ENCODE measurements at regions not wholly inside any gene's neighbourhood (a gene's known extent, or its start where the extent isn't known, plus 50 kb on each side); places are given as distances from the start of the nearest gene placed in this dataset.
"Not testable (repeated sequence)": the region's sequence is repeated elsewhere in the genome, so short reads cannot be mapped to it uniquely, and the experiment has no call there.

DNA sequence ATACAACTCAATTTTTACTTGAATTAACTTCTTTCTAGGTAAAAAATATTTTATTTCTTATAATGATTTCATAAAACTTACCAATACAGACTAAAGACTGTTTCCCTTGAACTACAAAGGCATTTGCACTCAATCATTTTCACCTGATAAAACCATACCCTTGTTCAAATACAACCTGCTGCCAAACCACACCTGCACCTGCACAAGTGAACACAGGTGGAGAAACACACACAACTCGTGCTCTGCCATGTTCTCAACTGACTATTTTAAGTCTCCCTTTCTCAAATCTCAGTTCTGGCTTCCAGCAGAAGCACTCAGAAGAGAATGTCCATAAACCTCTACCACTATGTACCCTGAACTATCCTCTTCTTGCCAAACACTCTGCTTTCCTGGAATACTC is 1892.1 kb downstream of the MAT2B start:
- no peak overlapping the region for H3K9ac ChIP-seq (ENCODE audit: low read length in 2 of 2)
- no peaks in the 10 kb centered on the region for H3K4me1 ChIP-seq (ENCODE audit: control insufficient read depth, insufficient read depth, low read length)
- H3K27me3 ChIP-seq (ENCODE audit: control insufficient read depth in 1 of 2, insufficient read depth in 2 of 2, low read length in 2 of 2): no peaks in the 10 kb centered on the region
- H3K9me3 ChIP-seq (ENCODE audit: control insufficient read depth in 2 of 2, low read length in 2 of 2): no peaks in the 10 kb centered on the region
- H3K27ac ChIP-seq (ENCODE audit: low read length): no peak overlapping the region
- H3K4me3 ChIP-seq (ENCODE audit: low read length in 2 of 2): no peak overlapping the region
- no peaks in the 10 kb centered on the region for H3K36me3 ChIP-seq (ENCODE audit: control insufficient read depth in 2 of 2, insufficient read depth in 2 of 2, low read length in 2 of 2)

DNA sequence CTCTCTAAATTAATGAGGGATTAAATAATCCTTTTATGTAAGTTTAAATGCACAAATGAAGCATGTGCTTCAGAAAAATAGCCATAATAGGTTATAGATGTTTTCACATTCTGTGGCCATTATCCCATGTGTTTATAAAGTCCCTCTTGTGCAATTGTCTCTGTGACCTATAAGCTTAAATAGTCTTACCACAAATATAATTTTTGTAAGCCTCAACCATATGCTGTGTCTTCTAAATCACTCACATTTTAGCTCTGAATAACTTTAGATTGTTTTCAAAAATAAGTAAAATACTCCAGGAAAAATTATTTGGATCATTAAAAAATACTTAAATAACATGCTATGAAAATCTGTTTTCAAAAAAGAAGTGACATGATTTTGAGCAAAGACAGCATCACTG is 1894.7 kb downstream of the MAT2B start:
- Histone ChIP-seq H3K27me3 (ENCODE audit: control insufficient read depth in 1 of 2, insufficient read depth in 2 of 2, low read length in 2 of 2) (no peaks in the 10 kb centered on the region), H3K9ac (ENCODE audit: low read length in 2 of 2) (no peak overlapping the region), H3K4me1 (ENCODE audit: control insufficient read depth, insufficient read depth, low read length) (no peaks in the 10 kb centered on the region), H3K4me3 (ENCODE audit: low read length in 2 of 2) (no peak overlapping the region), H3K36me3 (ENCODE audit: control insufficient read depth in 2 of 2, insufficient read depth in 2 of 2, low read length in 2 of 2) (no peaks in the 10 kb centered on the region), H3K9me3 (ENCODE audit: control insufficient read depth in 2 of 2, low read length in 2 of 2) (no peaks in the 10 kb centered on the region), H3K27ac (ENCODE audit: low read length) (no peak overlapping the region)

DNA sequence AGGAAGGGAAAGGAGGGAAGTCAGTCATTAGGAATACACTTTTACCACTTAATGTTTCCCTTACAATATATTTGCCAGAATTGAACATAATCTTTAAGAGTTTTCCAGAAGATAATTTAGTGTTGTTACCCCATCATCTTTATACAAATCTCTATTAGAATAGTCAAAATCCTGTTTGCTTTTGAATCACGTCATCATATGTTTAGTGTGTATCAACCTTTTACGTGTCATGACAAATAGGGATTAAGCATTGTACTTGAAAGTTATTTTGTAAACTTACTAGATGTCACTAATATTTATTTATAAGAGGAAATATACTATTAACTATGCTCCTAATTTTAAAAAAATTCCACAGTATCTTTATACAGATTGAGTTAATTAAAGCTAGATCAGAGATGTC is 1899.5 kb downstream of the MAT2B start:
- Histone ChIP-seq H3K4me1 (ENCODE audit: control insufficient read depth, insufficient read depth, low read length) (no peaks in the 10 kb centered on the region), H3K9ac (ENCODE audit: low read length in 2 of 2) (no peak overlapping the region), H3K9me3 (ENCODE audit: control insufficient read depth in 2 of 2, low read length in 2 of 2) (peaks cover 0 to 4% of the 10 kb centered on the region in 2 donors), H3K4me3 (ENCODE audit: low read length in 2 of 2) (no peak overlapping the region), H3K36me3 (ENCODE audit: control insufficient read depth in 2 of 2, insufficient read depth in 2 of 2, low read length in 2 of 2) (no peaks in the 10 kb centered on the region), H3K27ac (ENCODE audit: low read length) (no peak overlapping the region), H3K27me3 (ENCODE audit: control insufficient read depth in 1 of 2, insufficient read depth in 2 of 2, low read length in 2 of 2) (no peaks in the 10 kb centered on the region)

DNA sequence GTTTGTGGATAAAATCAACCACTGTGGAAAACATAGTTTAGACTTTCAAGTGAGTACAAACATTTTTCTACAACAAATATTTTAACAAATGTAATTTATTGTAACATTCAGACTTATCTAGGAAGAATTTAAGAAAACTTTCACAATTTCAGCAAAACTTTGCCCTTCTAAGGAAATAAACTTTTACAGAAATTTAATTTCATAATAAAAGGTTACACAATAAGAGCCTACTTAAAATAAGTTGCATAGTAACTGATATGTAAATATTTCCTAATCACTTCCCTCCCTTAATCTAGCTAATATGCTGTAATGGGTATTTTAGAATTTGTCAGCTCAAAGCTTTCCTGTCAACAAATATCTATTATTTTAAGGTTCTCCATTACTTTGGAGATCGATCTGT is 1899.9 kb downstream of the MAT2B start:
- peaks cover 0 to 4% of the 10 kb centered on the region in 2 donors for H3K9me3 ChIP-seq (ENCODE audit: control insufficient read depth in 2 of 2, low read length in 2 of 2)
- H3K9ac ChIP-seq (ENCODE audit: low read length in 2 of 2): no peak overlapping the region
- no peaks in the 10 kb centered on the region for H3K4me1 ChIP-seq (ENCODE audit: control insufficient read depth, insufficient read depth, low read length)
- no peaks in the 10 kb centered on the region for H3K27me3 ChIP-seq (ENCODE audit: control insufficient read depth in 1 of 2, insufficient read depth in 2 of 2, low read length in 2 of 2)
- H3K36me3 ChIP-seq (ENCODE audit: control insufficient read depth in 2 of 2, insufficient read depth in 2 of 2, low read length in 2 of 2): no peaks in the 10 kb centered on the region
- H3K27ac ChIP-seq (ENCODE audit: low read length): no peak overlapping the region
- H3K4me3 ChIP-seq (ENCODE audit: low read length in 2 of 2): no peak overlapping the region

DNA sequence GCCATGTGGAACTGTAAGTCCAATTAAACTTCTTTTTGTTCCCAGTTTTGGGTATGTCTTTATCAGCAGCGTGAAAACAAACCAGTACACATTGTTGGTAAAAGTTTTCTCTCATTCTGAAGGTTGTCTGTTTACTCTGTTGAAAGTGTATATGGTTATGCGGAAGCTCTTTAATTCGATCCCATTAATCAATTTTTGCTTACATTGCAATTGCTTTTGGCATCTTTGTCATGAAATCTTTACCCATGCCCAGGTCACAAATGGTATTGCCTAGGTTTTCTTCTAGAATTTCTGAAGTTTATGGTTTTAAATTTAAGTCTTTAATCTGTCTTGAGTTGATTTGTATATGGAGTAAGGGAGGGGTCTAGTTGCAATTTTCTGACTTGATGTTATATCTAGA is 1901.9 kb downstream of the MAT2B start:
- Histone ChIP-seq H3K4me1 (ENCODE audit: control insufficient read depth, insufficient read depth, low read length) (no peaks in the 10 kb centered on the region), H3K27me3 (ENCODE audit: control insufficient read depth in 1 of 2, insufficient read depth in 2 of 2, low read length in 2 of 2) (no peaks in the 10 kb centered on the region), H3K36me3 (ENCODE audit: control insufficient read depth in 2 of 2, insufficient read depth in 2 of 2, low read length in 2 of 2) (no peaks in the 10 kb centered on the region), H3K4me3 (ENCODE audit: low read length in 2 of 2) (no peak overlapping the region), H3K9ac (ENCODE audit: low read length in 2 of 2) (no peak overlapping the region), H3K9me3 (ENCODE audit: control insufficient read depth in 2 of 2, low read length in 2 of 2) (peaks cover 0 to 4% of the 10 kb centered on the region in 2 donors), H3K27ac (ENCODE audit: low read length) (no peak overlapping the region)

DNA sequence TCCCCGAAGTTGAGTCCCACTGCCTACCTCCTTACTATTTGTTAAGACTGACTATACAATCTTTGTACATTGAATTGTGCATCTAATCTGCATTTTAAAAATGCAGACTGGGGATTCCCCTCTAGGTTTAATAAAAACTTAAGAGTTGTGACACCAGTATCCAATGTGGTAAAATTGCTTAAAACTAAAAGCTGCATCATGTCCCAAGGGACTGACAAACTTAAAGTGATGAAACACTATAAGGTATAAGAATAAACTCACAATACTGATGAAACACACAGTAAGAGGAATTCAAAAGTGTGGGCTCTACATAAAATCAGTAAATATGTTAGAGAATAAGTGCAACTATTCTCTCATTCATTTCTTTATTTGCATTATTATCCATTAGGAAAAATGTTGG is 1905.1 kb downstream of the MAT2B start:
- no peak overlapping the region for H3K27ac ChIP-seq (ENCODE audit: low read length)
- H3K9me3 ChIP-seq (ENCODE audit: control insufficient read depth in 2 of 2, low read length in 2 of 2): peaks cover 0 to 4% of the 10 kb centered on the region in 2 donors
- no peaks in the 10 kb centered on the region for H3K27me3 ChIP-seq (ENCODE audit: control insufficient read depth in 1 of 2, insufficient read depth in 2 of 2, low read length in 2 of 2)
- H3K4me3 ChIP-seq (ENCODE audit: low read length in 2 of 2): no peak overlapping the region
- no peaks in the 10 kb centered on the region for H3K4me1 ChIP-seq (ENCODE audit: control insufficient read depth, insufficient read depth, low read length)
- H3K9ac ChIP-seq (ENCODE audit: low read length in 2 of 2): no peak overlapping the region
- no peaks in the 10 kb centered on the region for H3K36me3 ChIP-seq (ENCODE audit: control insufficient read depth in 2 of 2, insufficient read depth in 2 of 2, low read length in 2 of 2)

DNA sequence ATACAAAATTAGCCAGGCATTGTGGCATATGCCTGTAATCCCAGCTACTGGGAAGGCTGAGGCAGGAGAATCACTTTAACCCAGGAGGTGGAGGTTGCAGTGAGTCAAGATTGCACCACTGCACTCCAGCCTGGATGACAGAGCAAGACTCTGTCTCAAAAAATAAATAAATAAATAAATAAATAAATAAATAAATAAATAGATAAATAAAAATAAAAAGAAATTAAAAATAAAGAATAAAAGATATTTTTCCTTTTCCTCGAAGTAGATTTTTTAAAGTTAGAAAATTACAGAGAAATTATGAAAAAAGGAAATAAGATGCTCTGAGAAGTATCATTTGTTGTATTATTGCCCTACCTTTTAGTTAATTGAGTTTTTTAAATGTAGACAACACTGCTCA is 1906.1 kb downstream of the MAT2B start:
- H3K36me3 ChIP-seq (ENCODE audit: control insufficient read depth in 2 of 2, insufficient read depth in 2 of 2, low read length in 2 of 2); H3K4me3 ChIP-seq (ENCODE audit: low read length in 2 of 2); H3K27ac ChIP-seq (ENCODE audit: low read length); H3K9ac ChIP-seq (ENCODE audit: low read length in 2 of 2); H3K4me1 ChIP-seq (ENCODE audit: control insufficient read depth, insufficient read depth, low read length); H3K9me3 ChIP-seq (ENCODE audit: control insufficient read depth in 2 of 2, low read length in 2 of 2); H3K27me3 ChIP-seq (ENCODE audit: control insufficient read depth in 1 of 2, insufficient read depth in 2 of 2, low read length in 2 of 2): not testable (repeated sequence)

DNA sequence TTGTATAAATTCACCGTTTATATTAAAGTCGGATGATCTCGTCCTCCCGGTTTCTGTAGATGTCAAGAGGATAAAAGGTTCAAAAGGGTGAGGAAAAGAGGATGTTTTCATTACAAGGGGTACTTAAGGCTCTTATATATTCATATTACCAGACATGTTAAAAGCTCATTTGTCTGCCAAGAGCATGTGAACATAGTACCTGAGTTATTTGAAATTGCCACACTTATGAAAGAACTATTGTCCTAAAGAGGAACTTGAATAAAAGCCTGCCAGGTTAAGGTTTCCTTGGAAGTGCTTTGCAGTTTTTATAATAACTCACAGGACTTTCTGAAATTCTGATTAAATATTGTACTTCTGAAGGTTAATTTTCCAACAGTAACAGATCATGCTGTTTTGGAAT is 1915.1 kb downstream of the MAT2B start:
- no peaks in the 10 kb centered on the region for H3K9me3 ChIP-seq (ENCODE audit: control insufficient read depth in 2 of 2, low read length in 2 of 2)
- H3K27me3 ChIP-seq (ENCODE audit: control insufficient read depth in 1 of 2, insufficient read depth in 2 of 2, low read length in 2 of 2): no peaks in the 10 kb centered on the region

DNA sequence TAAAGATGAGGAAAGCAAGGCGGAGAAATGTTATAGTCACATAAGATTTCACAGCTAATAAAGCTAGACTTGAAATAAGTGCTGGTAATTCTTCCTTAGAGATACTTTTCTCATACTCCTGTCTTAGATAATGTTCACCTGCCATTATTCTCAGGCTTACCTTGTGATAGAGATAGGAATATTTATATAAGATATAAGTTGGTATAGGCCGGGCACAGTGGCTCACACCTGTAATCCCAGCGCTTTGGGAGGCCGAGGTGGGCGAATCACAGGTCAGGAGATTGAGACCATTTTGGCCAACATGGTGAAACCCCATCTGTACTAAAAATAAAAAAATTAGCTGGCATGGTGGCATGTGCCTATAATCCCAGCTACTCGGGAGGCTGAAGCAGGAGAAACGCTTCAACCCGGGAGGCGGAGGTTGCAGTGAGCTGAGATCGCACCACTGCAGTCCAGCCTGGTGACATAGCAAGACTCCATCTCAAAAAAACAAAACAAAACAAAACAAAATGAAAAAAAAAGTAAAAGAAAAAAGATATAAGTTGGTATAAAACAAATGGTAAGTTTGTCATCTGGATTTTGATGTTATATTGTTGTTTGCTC is 1918.4 kb downstream of the MAT2B start:
- no peaks in the 10 kb centered on the region for H3K36me3 ChIP-seq (ENCODE audit: control insufficient read depth in 2 of 2, insufficient read depth in 2 of 2, low read length in 2 of 2)
- H3K27me3 ChIP-seq (ENCODE audit: control insufficient read depth in 1 of 2, insufficient read depth in 2 of 2, low read length in 2 of 2): no peaks in the 10 kb centered on the region
- H3K4me3 ChIP-seq (ENCODE audit: low read length in 2 of 2): no peak overlapping the region
- no peaks in the 10 kb centered on the region for H3K4me1 ChIP-seq (ENCODE audit: control insufficient read depth, insufficient read depth, low read length)
- no peaks in the 10 kb centered on the region for H3K9me3 ChIP-seq (ENCODE audit: control insufficient read depth in 2 of 2, low read length in 2 of 2)
- H3K27ac ChIP-seq (ENCODE audit: low read length): no peak overlapping the region
- H3K9ac ChIP-seq (ENCODE audit: low read length in 2 of 2): no peak overlapping the region

More for the DNA sequence above, 1915.1 kb downstream of the MAT2B start:
- Histone ChIP-seq H3K36me3 (ENCODE audit: control insufficient read depth in 2 of 2, insufficient read depth in 2 of 2, low read length in 2 of 2) (no peaks in the 10 kb centered on the region), H3K9ac (ENCODE audit: low read length in 2 of 2) (no peak overlapping the region), H3K4me3 (ENCODE audit: low read length in 2 of 2) (no peak overlapping the region), H3K27ac (ENCODE audit: low read length) (no peak overlapping the region), H3K4me1 (ENCODE audit: control insufficient read depth, insufficient read depth, low read length) (no peaks in the 10 kb centered on the region)

DNA sequence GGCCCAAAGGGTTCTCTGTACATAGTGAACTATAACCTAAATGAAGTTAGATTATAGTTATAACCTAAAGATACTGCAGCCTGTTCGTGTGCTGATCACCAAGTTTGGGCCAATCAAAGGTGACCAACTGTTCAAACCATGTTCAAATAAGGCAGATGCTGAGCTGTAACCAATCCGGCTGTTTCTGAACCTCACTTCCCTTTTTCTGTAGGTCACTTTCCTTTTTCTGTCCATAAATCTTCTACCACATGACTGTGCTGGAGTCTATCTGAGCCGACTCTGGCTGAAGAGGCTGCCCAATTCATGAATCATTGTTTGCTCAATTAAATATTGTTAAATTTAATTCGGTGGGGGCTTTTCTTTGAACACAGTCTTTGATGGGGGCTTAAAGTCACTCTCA is 1920.2 kb downstream of the MAT2B start:
- Histone ChIP-seq H3K9me3 (ENCODE audit: control insufficient read depth in 2 of 2, low read length in 2 of 2) (no peaks in the 10 kb centered on the region), H3K27ac (ENCODE audit: low read length) (no peak overlapping the region), H3K27me3 (ENCODE audit: control insufficient read depth in 1 of 2, insufficient read depth in 2 of 2, low read length in 2 of 2) (no peaks in the 10 kb centered on the region), H3K36me3 (ENCODE audit: control insufficient read depth in 2 of 2, insufficient read depth in 2 of 2, low read length in 2 of 2) (no peaks in the 10 kb centered on the region), H3K4me3 (ENCODE audit: low read length in 2 of 2) (no peak overlapping the region), H3K9ac (ENCODE audit: low read length in 2 of 2) (no peak overlapping the region), H3K4me1 (ENCODE audit: control insufficient read depth, insufficient read depth, low read length) (no peaks in the 10 kb centered on the region)

DNA sequence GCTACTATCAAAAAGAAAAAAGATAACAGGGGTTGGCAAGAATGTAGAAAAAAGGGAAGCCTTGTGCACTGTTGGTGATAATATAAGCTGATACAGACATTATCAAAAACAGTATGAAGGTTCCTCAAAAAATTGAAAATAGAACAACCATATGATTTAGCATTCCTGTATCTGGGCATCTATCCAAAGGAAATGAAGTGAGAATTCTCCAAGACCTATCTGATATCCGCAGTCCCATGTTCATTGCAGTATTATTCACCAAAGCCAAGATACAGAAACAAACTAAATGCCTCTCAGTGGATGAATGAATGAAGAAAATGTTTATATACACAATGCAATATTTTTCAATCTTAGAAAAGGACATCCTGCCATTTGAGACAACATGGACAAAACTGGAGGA is 1943.3 kb downstream of the MAT2B start:
- Histone ChIP-seq H3K4me1 (ENCODE audit: control insufficient read depth, insufficient read depth, low read length) (no peaks in the 10 kb centered on the region), H3K9me3 (ENCODE audit: control insufficient read depth in 2 of 2, low read length in 2 of 2) (no peaks in the 10 kb centered on the region), H3K4me3 (ENCODE audit: low read length in 2 of 2) (no peak overlapping the region), H3K27ac (ENCODE audit: low read length) (no peak overlapping the region), H3K36me3 (ENCODE audit: control insufficient read depth in 2 of 2, insufficient read depth in 2 of 2, low read length in 2 of 2) (no peaks in the 10 kb centered on the region), H3K27me3 (ENCODE audit: control insufficient read depth in 1 of 2, insufficient read depth in 2 of 2, low read length in 2 of 2) (no peaks in the 10 kb centered on the region), H3K9ac (ENCODE audit: low read length in 2 of 2) (no peak overlapping the region)

Measured in stomach smooth muscle (tissue), 2 donors.